ENCODE measurements at regions not wholly inside any gene's neighbourhood (a gene's known extent, or its start where the extent isn't known, plus 50 kb on each side); places are given as distances from the start of the nearest gene placed in this dataset.
A peak's percentile ranks its signal among the peaks of the same experiment; 100 is the strongest.

- H3K27ac ChIP-seq = no peak overlapping the region
- TF ChIP-seq, protein P1, sequence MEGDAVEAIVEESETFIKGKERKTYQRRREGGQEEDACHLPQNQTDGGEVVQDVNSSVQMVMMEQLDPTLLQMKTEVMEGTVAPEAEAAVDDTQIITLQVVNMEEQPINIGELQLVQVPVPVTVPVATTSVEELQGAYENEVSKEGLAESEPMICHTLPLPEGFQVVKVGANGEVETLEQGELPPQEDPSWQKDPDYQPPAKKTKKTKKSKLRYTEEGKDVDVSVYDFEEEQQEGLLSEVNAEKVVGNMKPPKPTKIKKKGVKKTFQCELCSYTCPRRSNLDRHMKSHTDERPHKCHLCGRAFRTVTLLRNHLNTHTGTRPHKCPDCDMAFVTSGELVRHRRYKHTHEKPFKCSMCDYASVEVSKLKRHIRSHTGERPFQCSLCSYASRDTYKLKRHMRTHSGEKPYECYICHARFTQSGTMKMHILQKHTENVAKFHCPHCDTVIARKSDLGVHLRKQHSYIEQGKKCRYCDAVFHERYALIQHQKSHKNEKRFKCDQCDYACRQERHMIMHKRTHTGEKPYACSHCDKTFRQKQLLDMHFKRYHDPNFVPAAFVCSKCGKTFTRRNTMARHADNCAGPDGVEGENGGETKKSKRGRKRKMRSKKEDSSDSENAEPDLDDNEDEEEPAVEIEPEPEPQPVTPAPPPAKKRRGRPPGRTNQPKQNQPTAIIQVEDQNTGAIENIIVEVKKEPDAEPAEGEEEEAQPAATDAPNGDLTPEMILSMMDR (conservative IDR thresholded peaks at IDR 0.05) = no peak
These were observed 631.0 kb upstream of the PKN2 start for GRCh38 chr1:88053065-88053464.

DNA sequence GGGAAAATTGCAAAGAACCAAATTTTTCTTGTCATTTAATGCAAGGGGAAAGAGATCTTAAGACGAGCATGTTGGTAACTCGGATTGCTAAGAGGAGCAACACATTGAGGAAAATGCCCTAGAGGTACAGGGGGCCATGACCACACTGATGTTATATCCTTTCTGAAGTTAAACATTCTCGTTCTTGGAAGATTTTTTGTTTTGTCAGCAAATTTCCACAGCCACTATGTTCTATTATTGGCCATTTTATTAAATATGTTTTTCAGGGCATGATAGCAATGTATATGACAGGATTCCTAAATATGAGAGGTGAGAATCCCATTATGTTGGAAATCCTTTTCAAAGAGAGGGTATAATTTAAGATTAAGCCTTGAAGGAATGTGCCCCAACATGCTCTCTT lies 627.2 kb upstream of the PKN2 start:
- H3K27ac ChIP-seq = no peak overlapping the region
- TF ChIP-seq, protein P1 (conservative IDR thresholded peaks at IDR 0.05) = no peak

- TF ChIP-seq, protein P1 (conservative IDR thresholded peaks at IDR 0.05) = no peak
- no peak overlapping the region for H3K27ac ChIP-seq
These were observed 625.9 kb upstream of the PKN2 start for GRCh38 chr1:88058205-88058604.

DNA sequence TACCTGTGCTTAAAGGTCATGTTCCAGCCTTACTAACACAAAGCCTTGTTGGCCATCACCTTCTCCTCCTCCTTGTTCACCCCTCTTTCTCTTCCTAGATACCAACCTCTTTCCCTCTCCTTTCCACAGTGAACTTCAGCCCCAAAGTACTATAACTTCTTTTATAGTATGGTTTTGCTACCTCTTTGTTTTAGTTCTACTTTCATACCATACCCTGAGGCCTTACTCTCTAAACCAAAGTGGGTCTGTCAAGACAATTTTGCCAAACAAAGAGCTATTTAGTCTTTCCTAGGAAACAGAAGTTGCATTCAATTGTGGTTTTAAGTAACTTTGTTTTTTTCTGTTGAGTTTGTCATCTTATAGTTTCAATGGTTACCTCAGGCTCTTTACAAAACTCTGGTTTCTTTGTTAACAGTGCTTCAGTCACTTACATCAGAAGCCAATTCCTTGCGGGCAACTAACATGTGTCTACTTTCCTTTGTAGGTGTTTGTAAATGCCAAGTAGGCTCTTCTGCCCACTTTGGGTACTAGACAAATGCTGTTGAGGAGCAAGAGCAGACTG lies 623.9 kb upstream of the PKN2 start:
- no peak overlapping the region for H3K27ac ChIP-seq
- TF ChIP-seq, protein P1 (conservative IDR thresholded peaks at IDR 0.05) = no peak

DNA sequence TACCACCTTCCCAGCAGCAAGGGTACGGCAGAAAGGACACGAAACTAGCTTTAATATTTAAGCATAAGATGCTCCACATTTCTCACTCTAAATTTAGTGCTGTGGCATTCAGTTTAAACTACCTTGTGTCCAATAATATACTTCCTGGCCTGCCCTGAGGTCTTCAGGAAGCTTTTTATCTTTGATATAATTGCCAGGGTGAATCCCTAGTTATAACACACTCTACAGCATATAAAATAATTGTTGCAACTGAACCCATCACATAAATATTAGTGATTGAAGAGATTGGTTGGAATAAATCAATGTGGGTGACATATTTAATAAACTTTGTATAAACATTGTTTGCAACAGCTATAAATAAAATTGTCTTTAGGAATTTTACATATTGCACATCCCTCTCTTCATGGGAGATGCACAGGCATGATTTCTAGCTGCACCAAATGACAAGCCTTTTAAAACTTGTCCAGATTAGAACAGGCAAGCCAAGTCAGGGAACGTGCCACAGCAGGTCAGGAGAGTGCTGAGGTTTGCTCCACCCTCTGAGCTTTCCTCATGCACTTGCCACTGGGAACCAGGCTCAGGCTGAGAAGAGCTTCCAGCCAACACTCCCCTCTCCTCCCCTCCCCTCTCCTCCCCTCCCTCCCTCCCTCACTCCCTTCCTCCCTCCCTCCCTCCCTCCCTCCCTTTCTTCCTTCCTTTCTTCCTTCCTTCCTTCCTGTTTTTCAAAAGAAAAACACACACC lies 623.2 kb upstream of the PKN2 start:
- TF ChIP-seq, protein P1 (conservative IDR thresholded peaks at IDR 0.05) = no peak
- H3K27ac ChIP-seq = no peak overlapping the region

GRCh38 chr1:88061492-88062177 lies 622.4 kb upstream of the PKN2 start:
- TF ChIP-seq, protein P1 (conservative IDR thresholded peaks at IDR 0.05) = peak; percentile 81
- no peak overlapping the region for H3K27ac ChIP-seq

DNA sequence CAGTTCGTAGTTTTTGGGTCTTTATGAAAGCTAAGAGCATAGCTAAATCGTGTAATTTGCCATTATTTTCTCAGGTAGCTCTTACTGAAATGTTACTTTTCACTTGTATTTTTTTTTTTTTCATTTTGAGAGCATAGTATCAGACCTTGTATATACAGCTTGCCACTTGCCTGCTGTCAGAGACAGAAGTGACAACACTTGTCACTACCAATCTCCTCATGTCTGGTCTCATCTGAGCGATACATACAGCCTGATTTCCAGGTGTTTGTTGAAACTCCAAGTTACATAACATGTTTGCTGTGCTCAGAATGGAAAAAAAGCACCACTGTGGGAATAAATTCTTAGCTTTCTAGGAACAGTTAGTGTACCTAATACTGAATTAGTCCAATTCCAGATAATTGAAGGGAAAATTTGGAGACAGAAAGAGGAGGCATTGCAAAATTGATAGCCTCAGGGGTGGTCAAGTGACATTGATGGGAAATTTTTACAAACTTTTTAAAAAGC lies 621.4 kb upstream of the PKN2 start:
- no peak overlapping the region for H3K27ac ChIP-seq
- TF ChIP-seq, protein P1 (conservative IDR thresholded peaks at IDR 0.05) = no peak
